ENCODE measurements at regions not wholly inside any gene's neighbourhood (a gene's known extent, or its start where the extent isn't known, plus 50 kb on each side); places are given as distances from the start of the nearest gene placed in this dataset.

DNA sequence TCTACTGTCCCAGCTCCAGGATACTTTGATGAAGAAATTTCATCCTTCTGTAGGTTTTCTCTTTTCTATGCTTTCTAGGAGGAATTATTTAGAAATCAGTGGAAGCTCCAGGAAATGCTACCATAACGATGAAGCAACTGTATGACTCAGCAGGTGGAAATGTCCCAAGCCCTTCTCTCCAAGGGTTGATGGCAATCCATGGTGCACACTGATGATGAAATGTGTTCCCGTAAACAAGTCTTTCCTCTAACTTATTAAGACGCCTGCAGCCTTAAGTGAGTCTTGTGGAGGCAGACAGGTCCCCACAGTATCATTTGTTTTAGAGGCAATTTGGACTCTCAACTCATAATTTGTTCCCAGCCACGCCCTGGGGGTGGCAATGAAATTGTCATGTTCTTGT lies 777.6 kb upstream of the SOX11 start:
- TF ChIP-seq POLR2A (IDR thresholded peaks at IDR 0.05): no peak
- TF ChIP-seq, protein P1, sequence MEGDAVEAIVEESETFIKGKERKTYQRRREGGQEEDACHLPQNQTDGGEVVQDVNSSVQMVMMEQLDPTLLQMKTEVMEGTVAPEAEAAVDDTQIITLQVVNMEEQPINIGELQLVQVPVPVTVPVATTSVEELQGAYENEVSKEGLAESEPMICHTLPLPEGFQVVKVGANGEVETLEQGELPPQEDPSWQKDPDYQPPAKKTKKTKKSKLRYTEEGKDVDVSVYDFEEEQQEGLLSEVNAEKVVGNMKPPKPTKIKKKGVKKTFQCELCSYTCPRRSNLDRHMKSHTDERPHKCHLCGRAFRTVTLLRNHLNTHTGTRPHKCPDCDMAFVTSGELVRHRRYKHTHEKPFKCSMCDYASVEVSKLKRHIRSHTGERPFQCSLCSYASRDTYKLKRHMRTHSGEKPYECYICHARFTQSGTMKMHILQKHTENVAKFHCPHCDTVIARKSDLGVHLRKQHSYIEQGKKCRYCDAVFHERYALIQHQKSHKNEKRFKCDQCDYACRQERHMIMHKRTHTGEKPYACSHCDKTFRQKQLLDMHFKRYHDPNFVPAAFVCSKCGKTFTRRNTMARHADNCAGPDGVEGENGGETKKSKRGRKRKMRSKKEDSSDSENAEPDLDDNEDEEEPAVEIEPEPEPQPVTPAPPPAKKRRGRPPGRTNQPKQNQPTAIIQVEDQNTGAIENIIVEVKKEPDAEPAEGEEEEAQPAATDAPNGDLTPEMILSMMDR (IDR thresholded peaks at IDR 0.05): no peak

Data from thyroid gland (tissue), 4 donors.